ENCODE measurements at regions not wholly inside any gene's neighbourhood (a gene's known extent, or its start where the extent isn't known, plus 50 kb on each side); places are given as distances from the start of the nearest gene placed in this dataset.

GRCh38 chrX:81890521-81890920, 688.6 kb downstream of the SH3BGRL start (continued):
- TF ChIP-seq AFF4 (CRISPR knock-in tag; IDR thresholded peaks at IDR 0.05) = no peak
- TF ChIP-seq SPI1 (IDR thresholded peaks at IDR 0.05; ENCODE audit: borderline replicate concordance, low read depth, low read length) = no peak
- no peak for TF ChIP-seq ADNP (tag; IDR thresholded peaks at IDR 0.05)
- no peak for TF ChIP-seq ZNF586 (CRISPR knock-in tag; conservative IDR thresholded peaks at IDR 0.05)

GRCh38 chrX:81900522-81900921, 698.6 kb downstream of the SH3BGRL start:
- Histone ChIP-seq H3K27ac (ENCODE audit: extremely low read depth, low read depth, low read length) (no peak overlapping the region), H4K20me1 (replicated peaks; ENCODE audit: control insufficient read depth, insufficient read depth, low read length) (no peaks in the 10 kb centered on the region), H3K36me3 (ENCODE audit: control insufficient read depth, insufficient read depth, low read length) (no peaks in the 10 kb centered on the region), H3K4me2 (ENCODE audit: insufficient read depth, low read length) (no peak overlapping the region), H3K79me2 (ENCODE audit: control insufficient read depth, insufficient read depth, low read length) (no peaks in the 10 kb centered on the region), H3K9me3 (replicated peaks; ENCODE audit: control insufficient read depth, insufficient read depth, low read depth, low read length) (no peaks in the 10 kb centered on the region), H3K9me1 (ENCODE audit: control insufficient read depth, insufficient read depth, low read length) (no peaks in the 10 kb centered on the region), H3K4me1 (replicated peaks in 1 of 2; ENCODE audit: control insufficient read depth in 2 of 2, insufficient read depth in 2 of 2, low read length in 2 of 2) (no peaks in the 10 kb centered on the region), H2AFZ (ENCODE audit: low read depth, low read length) (no peak overlapping the region), H3K4me3 (no peak overlapping the region), H3K9ac (ENCODE audit: insufficient read depth in 1 of 2, low read depth in 2 of 2, low read length in 2 of 2) (no peak overlapping the region), H3K27me3 (ENCODE audit: control insufficient read depth in 2 of 2, insufficient read depth in 2 of 2, low read length in 2 of 2) (no peaks in the 10 kb centered on the region)
- in situ Hi-C loops (cut with MboI) = no loop called here
- CTCF ChIA-PET (ENCODE audit: low intra/inter-chr PET ratio) = no interaction called here
- FAIRE-seq (no peak), ATAC-seq (no peak), DNase-seq (ENCODE audit: extremely low read depth in 1 of 4, low spot score in 3 of 4) (no peak)
- BruUV-seq (replicated peaks) = no TSS peak
- intact Hi-C loops (cut with micrococcal nuclease) = no loop called here
- POLR2A ChIA-PET = no interaction called here
- TF ChIP-seq RHOXF2B (CRISPR knock-in tag; conservative IDR thresholded peaks at IDR 0.05) = no peak
- TF ChIP-seq CREB5 (CRISPR knock-in tag; IDR thresholded peaks at IDR 0.05) = no peak
- no peak for TF ChIP-seq NFE2 (IDR thresholded peaks at IDR 0.05; ENCODE audit: low read depth)
- no peak for TF ChIP-seq ZNF707 (CRISPR knock-in tag; conservative IDR thresholded peaks at IDR 0.05)
- TF ChIP-seq NR2F6 (CRISPR knock-in tag; IDR thresholded peaks at IDR 0.05) = no peak

All from K562 (cell line).